H7 (cell line): ENCODE measurements at regions not wholly inside any gene's neighbourhood (a gene's known extent, or its start where the extent isn't known, plus 50 kb on each side); places are given as distances from the start of the nearest gene placed in this dataset.
"Not testable (repeated sequence)": the region's sequence is repeated elsewhere in the genome, so short reads cannot be mapped to it uniquely, and the experiment has no call there.

ENCODE experiments used
- DNase-seq: peaks from one replicate; pipeline ENCODE4 v3.0.0; 2012
- H3K27me3 ChIP-seq: 2 replicates; pipeline ENCODE4 v1.6.0; 2011; ENCODE audit warnings: mild to moderate bottlenecking, low read length; ENCODE audit not compliant: control insufficient read depth, insufficient read depth
- H3K36me3 ChIP-seq: replicated peaks from 2 replicates; pipeline ENCODE4 v1.5.1; 2011; ENCODE audit warnings: low read length; ENCODE audit not compliant: control insufficient read depth, insufficient read depth
- H3K4me3 ChIP-seq: 2 replicates; pipeline ENCODE4 v1.5.1; 2011; ENCODE audit warnings: low read depth, mild to moderate bottlenecking, control low read depth, low read length, moderate library complexity; ENCODE audit not compliant: insufficient read depth

- no peaks in the 10 kb centered on the region for H3K36me3 ChIP-seq
- no peak for DNase-seq
- no peak overlapping the region for H3K4me3 ChIP-seq
- no peaks in the 10 kb centered on the region for H3K27me3 ChIP-seq
Observed at GRCh38 chr2:871175-871727, 79.4 kb upstream of the SNTG2 start.

DNA sequence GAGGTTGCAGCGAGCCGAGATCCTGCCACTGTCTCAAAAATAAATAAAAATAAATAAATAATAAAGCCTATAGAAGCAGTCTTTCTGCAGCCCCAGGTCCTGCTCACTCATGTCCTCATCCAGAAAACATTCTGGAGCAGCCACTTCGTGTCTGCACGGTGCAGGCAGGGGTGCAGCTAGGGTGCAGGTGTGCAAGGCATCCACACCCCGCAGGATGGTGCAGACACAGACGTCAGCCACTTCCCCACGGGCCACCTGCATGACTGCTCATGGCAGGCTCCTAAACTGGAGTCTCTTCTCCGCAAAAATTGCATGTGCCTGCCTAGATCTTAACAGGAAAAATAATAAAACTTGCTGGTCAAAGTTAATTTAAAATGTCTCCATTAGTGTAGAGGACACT lies 80.2 kb upstream of the SNTG2 start:
- DNase-seq, result no peak
- Histone ChIP-seq H3K36me3 (no peaks in the 10 kb centered on the region), H3K27me3 (no peaks in the 10 kb centered on the region), H3K4me3 (no peak overlapping the region)

DNA sequence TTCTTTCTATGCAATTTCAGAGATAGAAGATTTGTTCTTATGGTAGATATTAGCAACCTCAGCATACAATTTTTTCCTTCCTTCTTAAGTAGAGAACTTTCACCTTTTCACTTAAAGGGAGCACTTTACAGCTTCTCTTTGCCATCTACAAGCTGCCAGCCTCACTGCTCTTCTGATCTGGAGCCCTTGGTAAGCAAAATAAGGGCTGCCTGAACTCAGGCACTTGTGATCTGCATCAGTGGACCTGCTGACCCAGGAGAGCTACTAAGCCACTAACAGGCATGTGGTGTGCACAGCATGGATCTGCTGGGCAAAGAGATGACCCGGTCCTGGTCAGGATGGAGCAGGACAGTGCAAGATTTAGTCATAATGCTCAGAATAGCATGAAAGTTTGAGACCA lies 80.8 kb upstream of the SNTG2 start:
- no peak overlapping the region for H3K4me3 ChIP-seq
- no peak for DNase-seq
- no peaks in the 10 kb centered on the region for H3K27me3 ChIP-seq
- no peaks in the 10 kb centered on the region for H3K36me3 ChIP-seq

DNA sequence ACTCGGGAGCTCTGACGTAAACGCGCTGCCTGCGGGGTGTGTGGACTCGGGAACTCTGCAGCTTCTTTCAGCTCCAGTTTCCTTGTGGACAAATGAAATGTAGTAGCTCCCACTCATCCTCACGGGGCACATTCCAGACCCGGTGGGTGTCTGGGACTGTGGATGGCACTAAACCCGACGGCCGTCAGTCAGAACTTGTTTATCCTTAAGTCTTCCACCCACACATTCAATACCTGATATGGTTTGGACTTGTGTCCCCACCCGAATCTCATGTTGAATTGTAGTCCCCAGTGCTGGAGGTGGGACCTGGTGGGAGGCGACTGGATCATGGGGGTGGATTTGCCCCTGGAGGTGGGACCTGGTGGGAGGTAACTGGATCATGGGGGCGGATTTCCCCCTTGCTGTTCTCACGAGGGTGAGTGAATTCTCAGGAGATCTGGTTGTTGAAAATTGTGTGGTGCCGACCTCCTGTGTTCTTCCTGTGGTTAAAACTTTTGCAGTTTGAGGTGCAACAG lies 81.2 kb upstream of the SNTG2 start:
- DNase-seq, result no peak
- Histone ChIP-seq H3K36me3 (no peaks in the 10 kb centered on the region), H3K27me3 (no peaks in the 10 kb centered on the region), H3K4me3 (no peak overlapping the region)

- DNase-seq, H3K4me3 ChIP-seq, H3K27me3 ChIP-seq, H3K36me3 ChIP-seq: not testable (repeated sequence)
Observed at GRCh38 chr2:868857-869256, 81.8 kb upstream of the SNTG2 start.

DNA sequence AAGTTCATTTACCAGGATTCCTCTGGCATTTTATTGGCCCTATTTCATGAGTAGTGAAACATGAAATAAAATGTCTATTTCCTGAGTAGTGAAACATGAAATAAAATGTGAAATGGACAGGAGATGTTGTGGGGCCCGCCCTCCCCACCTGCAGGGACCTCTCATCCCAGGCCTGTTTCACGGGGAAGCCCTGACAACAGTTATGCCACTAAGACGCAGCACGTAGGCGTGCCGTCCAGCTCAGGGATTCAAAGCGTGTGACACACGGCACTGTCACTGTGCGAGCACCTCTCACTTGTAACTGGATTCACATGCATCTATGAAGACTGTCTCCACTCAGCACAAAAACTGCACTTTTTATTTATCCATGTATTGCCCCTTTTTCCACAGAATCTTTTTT lies 83.4 kb upstream of the SNTG2 start:
- no peak overlapping the region for H3K4me3 ChIP-seq
- H3K36me3 ChIP-seq, result no peaks in the 10 kb centered on the region
- DNase-seq, result no peak
- no peaks in the 10 kb centered on the region for H3K27me3 ChIP-seq

- H3K27me3 ChIP-seq, result no peaks in the 10 kb centered on the region
- no peak overlapping the region for H3K4me3 ChIP-seq
- no peaks in the 10 kb centered on the region for H3K36me3 ChIP-seq
- DNase-seq, result no peak
Observed at GRCh38 chr2:866887-867286, 83.8 kb upstream of the SNTG2 start.

DNA sequence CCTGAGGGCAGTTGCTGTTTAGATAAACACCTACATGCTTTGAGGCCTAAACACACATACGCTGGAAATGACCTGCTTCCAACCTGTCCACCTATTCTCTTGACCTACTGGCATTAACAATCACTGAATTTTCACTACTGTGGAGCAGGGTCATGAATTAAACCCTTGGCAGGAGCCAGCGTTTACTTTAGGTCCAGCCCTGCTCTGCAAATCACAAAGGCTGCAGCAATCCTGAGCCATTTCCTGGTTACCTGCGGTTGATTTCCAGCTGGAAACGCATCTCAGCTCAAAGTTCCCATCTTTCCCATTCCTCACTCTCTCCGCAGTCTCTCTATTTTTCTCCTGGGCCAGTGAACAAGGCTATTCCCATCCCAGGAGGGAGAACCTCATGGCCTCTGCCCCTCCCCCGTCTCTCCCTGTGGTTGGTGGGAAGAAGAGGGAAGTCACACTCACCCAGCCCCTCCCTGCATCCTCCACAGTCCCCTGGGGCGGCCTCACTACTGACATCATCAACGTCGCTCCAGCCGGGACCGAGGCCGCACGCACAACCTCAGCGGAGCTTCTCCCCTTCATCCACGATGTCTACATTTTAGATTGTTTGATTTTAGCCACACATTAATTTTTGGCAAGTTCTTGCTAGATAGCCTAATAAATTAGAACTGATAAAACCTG lies 84.5 kb upstream of the SNTG2 start:
- H3K27me3 ChIP-seq, result no peaks in the 10 kb centered on the region

DNA sequence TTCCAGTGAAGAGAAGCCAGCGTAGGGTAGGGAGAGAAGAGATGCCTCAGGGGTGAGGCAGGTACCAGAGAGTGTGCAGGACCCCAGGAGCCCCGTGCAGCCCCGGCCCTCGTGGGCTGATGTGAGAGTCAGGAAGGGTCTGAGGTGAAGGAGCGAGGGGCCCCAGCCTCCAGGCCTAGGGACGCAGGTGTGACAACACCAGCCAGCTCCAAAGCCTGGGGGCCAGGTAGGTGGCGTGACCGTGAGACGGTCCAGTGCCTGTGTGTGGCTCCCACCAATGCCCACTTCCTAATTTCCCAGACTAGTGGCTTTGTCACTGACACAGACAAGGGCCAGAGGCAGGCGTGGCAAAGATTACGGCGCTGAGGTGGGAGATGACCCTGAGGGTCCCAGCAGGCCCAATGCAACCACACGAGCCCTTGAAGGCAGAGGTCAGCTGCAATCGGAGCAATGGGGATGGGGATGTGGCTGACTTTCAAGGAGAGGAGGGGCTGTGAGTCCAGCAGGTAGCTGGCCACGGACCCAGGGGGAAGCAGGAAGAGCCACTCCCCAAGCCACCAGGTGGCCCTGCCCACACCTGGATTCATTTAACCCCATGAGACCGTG lies 86.0 kb upstream of the SNTG2 start:
- no peak overlapping the region for H3K4me3 ChIP-seq
- H3K36me3 ChIP-seq, result no peaks in the 10 kb centered on the region
- no peak for DNase-seq
- H3K27me3 ChIP-seq, result no peaks in the 10 kb centered on the region

More for the DNA sequence above, 84.5 kb upstream of the SNTG2 start:
- Histone ChIP-seq H3K36me3 (no peaks in the 10 kb centered on the region), H3K4me3 (no peak overlapping the region)
- DNase-seq, result peak; percentile 84

GRCh38 chr2:863732-864450 lies 86.8 kb upstream of the SNTG2 start:
- no peak for DNase-seq
- Histone ChIP-seq H3K36me3 (no peaks in the 10 kb centered on the region), H3K4me3 (no peak overlapping the region), H3K27me3 (no peaks in the 10 kb centered on the region)

DNA sequence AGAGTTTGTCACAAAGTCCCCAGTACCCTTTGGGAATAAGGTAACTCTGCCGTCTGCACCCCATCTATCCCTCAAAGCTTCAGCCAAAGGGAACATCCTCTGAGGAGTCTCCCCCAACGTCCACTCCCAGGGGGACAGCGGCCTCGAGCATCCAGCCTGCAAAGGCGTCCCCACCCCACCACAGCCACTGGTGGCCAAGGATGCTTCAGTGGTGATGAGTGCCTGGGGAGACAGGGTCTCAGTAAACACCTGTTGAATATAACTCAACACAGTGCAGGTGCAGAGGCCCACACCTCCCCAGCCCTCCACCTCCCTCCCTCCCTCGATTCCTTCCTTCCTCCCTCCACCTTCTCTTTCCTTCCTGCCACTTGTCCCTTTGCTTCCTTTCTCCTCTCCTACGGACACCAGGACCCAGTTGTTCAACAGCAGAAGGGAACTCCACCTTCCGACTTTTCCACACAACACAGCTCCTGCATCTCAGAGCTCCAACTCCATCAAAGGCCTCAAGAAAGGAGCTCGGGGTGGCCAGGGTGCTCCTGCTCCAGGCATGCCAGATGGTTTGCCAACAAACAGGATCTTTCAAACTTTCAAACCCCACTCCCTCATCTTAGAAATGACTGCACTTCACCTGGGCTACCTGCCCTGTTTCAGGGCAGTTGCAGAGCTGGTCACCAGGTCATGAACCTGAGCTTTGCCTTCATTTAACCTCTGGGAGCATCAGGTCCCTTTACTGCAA lies 87.8 kb upstream of the SNTG2 start:
- Histone ChIP-seq H3K4me3 (no peak overlapping the region), H3K27me3 (no peaks in the 10 kb centered on the region), H3K36me3 (no peaks in the 10 kb centered on the region)
- DNase-seq, result no peak

- H3K27me3 ChIP-seq, result no peaks in the 10 kb centered on the region
- no peak for DNase-seq
Observed at GRCh38 chr2:862355-862687, 88.3 kb upstream of the SNTG2 start.

GRCh38 chr2:861655-862354 lies 88.8 kb upstream of the SNTG2 start:
- Histone ChIP-seq H3K36me3 (no peaks in the 10 kb centered on the region), H3K27me3 (no peaks in the 10 kb centered on the region), H3K4me3 (no peak overlapping the region)
- DNase-seq, result peak; percentile 63

More at GRCh38 chr2:862355-862687, 88.3 kb upstream of the SNTG2 start:
- no peaks in the 10 kb centered on the region for H3K36me3 ChIP-seq
- no peak overlapping the region for H3K4me3 ChIP-seq

DNA sequence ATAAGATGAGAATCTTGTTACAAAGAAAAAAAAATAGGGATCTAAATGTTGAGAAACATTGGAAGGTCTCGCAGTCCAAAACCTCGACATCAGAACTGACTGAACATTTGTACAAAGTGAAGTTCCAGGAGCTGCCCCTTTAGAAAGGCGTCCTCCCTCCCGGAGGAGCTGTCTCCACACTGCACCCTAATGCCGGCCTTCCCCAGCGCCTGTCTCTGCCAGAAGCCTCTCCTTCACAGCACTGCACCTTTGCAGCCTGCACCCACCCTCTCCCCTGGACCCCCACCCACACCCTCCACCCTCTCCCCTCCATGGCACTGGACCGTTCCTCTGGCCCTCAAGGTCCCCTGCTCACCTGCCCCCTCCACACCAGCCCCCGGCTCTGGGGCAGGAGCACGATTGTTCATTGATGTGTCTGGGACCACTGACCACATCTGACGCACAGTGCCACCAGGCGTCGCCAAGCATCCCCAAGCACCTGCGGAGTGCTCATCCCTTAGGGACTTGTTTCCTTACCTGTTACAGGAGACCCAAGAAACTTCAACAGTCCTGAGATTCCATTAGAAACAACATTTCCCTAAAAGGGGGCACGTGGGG lies 90.3 kb upstream of the SNTG2 start:
- Histone ChIP-seq H3K27me3 (no peaks in the 10 kb centered on the region), H3K36me3 (no peaks in the 10 kb centered on the region), H3K4me3 (no peak overlapping the region)
- DNase-seq, result peak; percentile 81
